Right forelimb (tissue), 1 donor: ENCODE measurements at regions not wholly inside any gene's neighbourhood (a gene's known extent, or its start where the extent isn't known, plus 50 kb on each side); places are given as distances from the start of the nearest gene placed in this dataset.

ENCODE experiments used
- DNase-seq: peaks from one replicate; pipeline ENCODE4 v3.0.0-alpha.2; 2018

GRCh38 chr9:129398101-129398960, 220.3 kb upstream of the IER5L start:
- no peak for DNase-seq

- DNase-seq = no peak
Measured at GRCh38 chr9:129397335-129397734, 219.3 kb upstream of the IER5L start.

GRCh38 chr9:129396365-129396708, 218.3 kb upstream of the IER5L start:
- peak; percentile 5 for DNase-seq

DNA sequence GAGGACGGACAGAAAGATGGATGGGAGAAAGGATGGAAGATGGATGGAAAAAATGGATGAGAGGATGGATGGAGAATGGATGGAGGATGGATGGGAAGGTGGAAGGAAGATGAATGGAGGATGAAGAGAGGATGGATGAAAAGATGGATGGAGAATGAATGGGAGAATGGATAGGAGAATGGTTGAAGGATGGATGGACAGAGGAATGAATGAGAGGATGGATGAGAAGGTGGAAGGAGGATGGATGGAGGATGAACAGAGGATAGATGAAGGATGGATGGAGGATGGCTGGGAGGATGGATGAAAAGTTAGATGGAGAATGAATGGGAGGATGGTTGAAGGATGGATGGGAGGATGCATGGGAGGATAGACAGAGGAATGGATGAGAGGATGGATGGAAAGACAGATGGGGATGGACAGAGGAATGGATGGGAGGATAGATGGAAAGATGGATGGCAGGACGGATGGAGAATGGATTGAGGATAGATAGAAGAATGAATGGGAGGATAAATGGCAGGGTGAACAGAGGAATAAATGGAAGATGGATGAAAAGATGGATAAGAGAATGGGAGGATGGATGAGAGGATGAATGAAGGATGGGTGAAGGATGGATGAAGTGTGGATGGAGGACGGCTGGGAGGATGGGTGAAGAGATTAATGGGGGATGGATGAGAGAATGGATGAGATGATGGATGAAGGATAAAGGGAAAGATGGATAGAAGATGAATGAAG, 217.7 kb upstream of the IER5L start:
- DNase-seq = peak; percentile 7

DNA sequence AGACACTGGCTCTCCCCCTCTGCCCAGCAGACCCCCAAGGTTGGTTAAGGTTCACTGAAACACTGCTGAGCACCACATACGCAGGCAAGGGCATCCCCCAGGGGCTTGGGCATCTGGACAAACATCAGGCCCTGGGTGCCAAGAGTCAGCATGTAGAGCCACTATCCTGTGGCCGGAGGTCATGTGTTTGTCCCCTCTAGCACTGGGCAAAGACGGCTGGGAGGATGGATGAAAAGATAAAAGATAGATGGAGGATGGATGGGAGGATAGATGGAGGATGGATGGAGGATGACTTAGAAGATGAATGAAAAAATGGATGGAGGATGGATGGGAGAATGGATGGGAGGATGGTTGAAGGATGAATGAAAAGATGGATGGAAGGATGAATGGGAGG, 216.8 kb upstream of the IER5L start:
- DNase-seq = no peak

GRCh38 chr9:129394061-129394885, 216.2 kb upstream of the IER5L start:
- no peak for DNase-seq

DNA sequence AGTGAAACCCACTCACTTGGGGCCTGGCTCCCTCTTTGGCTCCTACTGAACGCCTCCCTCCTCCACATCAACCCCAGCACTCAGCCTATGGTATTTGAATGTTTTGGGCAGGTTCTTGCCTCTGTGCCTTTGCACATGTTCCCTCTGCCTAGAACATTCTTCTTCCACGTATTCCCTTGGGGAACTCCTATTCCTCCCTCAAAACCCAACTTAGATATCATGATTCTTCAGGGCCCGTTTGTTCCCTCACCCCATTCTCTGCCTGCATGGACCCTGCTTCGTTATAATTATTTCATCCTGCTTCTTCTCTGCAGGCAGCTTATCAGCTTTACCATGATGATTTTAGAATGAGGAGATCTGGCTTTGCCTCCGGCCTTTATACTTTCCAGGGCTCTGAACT, 215.0 kb upstream of the IER5L start:
- DNase-seq = no peak

DNA sequence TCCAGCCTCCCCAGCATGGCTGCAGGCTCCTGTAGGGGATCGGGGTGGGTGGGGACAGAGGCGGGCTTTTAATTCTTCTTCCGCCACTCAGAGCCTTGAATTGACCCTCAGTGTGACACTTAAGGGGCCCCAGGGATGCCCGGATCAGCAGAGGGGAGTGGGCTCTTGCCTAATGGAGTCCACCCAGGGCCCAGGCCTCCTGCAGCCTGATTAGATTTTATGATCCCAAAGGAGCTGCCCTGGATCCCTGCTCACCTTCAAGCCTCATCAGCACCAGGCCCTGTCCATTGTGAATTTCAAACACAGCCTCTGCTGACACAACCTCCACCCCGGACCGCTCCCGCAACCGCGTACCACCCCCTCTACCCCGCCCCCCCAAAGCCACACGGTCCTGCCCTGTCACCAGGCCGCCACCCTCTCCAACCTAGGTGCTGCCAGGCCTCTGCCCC, 214.1 kb upstream of the IER5L start:
- DNase-seq = no peak

DNA sequence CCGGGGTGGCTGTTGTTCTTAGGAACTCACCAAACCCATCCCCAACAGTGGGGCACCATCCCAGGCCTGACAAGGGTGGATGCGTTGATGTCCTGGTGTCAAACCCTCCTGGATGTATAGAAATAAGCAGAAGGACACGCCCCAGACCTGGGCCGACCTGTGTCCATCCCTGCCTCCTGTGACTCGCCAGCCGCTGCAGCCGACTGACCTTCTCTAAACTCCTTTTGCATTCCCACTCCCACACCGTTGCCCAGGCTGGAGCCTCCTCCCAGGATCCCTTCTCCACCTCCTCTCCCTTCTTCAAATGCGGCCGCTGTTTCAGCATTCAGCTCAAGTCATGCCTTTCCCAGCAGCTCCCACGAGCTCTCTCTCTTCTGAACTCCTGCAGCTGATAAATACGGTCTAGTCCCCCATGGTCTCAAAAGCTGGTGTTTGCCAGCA, 213.2 kb upstream of the IER5L start:
- DNase-seq = no peak

DNA sequence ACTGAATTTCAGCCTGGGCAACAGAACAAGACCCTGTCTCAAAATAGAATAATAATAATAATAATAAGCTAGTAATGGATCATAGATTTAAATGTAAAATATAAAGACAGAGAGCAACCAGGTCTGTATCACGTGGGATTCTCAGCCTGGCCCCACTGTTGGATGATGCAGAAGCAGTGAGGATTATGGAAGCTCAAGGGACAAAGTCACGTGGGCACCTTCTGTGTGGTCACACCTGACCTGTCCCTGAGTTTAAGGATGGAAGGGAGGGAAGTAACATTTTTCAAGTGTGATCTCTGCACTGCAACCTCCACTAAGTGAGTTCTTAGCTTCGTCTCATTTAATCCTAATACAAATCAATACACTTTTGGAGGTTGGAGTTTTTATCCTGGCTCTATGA, 212.5 kb upstream of the IER5L start:
- DNase-seq = no peak

DNA sequence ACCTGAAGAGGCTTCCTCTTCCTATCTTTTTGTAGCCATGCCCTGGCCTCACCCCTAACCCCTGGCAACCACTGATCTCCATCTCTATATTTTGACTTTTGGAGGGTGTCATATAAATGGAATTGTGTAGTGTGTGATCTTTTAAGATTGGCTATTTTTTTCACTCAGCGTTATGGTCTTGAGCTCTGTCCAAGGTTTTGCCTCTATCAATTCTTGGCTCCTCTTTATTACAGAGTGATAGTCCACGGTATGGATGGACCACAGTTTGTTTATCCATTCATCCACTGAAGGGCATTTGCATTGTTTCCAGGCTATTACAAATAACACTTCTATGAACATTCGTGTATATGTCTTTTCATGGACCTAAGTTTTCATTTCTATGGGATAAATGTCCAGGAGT, 209.8 kb upstream of the IER5L start:
- no peak for DNase-seq

DNA sequence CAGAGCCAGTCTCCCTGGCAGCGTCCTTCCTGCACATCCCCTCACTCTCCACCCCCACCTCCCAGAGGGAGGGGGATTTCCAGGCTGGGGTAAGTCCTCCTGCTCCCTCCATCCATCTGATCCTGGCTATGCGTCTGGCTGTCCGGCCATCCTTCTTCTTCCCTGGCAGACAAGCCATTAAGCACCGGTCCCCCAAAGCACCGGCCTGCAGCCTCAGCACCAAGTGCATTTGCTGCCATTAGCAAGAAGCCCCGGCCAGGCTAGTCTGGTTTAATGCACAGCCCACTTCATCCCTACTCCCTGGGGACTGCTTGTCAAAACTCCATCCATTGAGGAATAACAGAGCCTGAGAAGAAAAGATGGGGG, 208.7 kb upstream of the IER5L start:
- no peak for DNase-seq

- DNase-seq = no peak
Measured at GRCh38 chr9:129385211-129385934, 207.3 kb upstream of the IER5L start.

GRCh38 chr9:129384491-129385210, 206.6 kb upstream of the IER5L start:
- DNase-seq = no peak

- DNase-seq = peak; percentile 87
Measured at GRCh38 chr9:129383561-129384490, 205.8 kb upstream of the IER5L start.

DNA sequence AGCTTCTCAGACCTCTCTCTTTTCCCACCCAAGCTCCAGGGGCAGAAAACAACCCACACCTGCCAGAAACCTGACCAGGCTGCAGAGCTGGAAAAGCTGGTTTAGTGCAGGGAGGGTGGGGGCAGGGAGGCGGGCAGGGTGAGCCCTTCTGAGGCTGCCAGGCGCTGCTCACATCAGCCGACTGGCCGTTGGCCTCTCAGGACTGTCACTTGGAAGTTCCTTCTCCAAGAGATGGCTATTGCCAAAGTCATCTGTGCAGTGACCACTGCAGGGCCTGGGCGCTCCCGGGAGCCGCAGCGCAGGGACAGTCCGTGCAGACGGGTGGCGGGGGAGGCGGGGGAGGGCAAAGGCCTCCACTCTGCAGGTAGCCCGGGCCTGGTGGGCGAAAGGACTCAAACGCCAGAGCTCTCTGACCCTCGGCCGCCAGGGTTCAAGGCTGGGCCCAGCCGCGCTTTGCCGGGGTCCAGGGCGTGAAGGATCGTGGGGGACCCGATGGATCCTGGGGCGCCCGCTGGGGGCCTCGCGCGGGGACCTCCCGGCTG, 205.0 kb upstream of the IER5L start:
- DNase-seq = peak; percentile 63

- no peak for DNase-seq
Measured at GRCh38 chr9:129382281-129383018, 204.4 kb upstream of the IER5L start.

GRCh38 chr9:129381481-129381957, 203.5 kb upstream of the IER5L start:
- DNase-seq = no peak

- DNase-seq = no peak
Measured at GRCh38 chr9:129380961-129381401, 202.9 kb upstream of the IER5L start.

- no peak for DNase-seq
Measured at GRCh38 chr9:129379886-129380285, 201.8 kb upstream of the IER5L start.
